GM23248 (cell line): ENCODE measurements at regions not wholly inside any gene's neighbourhood (a gene's known extent, or its start where the extent isn't known, plus 50 kb on each side); places are given as distances from the start of the nearest gene placed in this dataset.

Experiments
- DNase-seq: peaks from one replicate; pipeline ENCODE4 v3.0.0-alpha.2; 2015
- H2AFZ ChIP-seq: fragments of 200-600 bp; sonication (generic); 2 replicates; pipeline ENCODE4 v1.6.1; 2016; ENCODE audit warnings: antibody characterized with exemption
- H3F3A ChIP-seq: fragments of 200-600 bp; sonication (generic); 2 replicates; pipeline ENCODE4 v1.6.1; 2016; ENCODE audit warnings: mild to moderate bottlenecking, antibody characterized with exemption, mixed run types; ENCODE audit not compliant: insufficient read depth
- H3K27ac ChIP-seq: fragments of 200-600 bp; sonication (generic); 2 replicates; pipeline ENCODE4 v1.5.1; 2016; ENCODE audit warnings: mild to moderate bottlenecking
- H3K27me3 ChIP-seq: fragments of 200-600 bp; sonication (generic); replicated peaks from 2 replicates; pipeline ENCODE4 v1.6.1; 2016; ENCODE audit warnings: mild to moderate bottlenecking; ENCODE audit not compliant: insufficient read depth
- H3K36me3 ChIP-seq: fragments of 200-600 bp; sonication (generic); 2 replicates; pipeline ENCODE4 v1.6.1; 2016; ENCODE audit warnings: low read depth, mild to moderate bottlenecking
- H3K4me1 ChIP-seq: fragments of 200-600 bp; sonication (generic); 2 replicates; pipeline ENCODE4 v1.6.1; 2016; ENCODE audit warnings: mild to moderate bottlenecking; ENCODE audit not compliant: insufficient read depth
- H3K4me2 ChIP-seq: fragments of 200-600 bp; sonication (generic); one replicate; pipeline ENCODE4 v1.6.1; 2016; ENCODE audit warnings: mild to moderate bottlenecking; ENCODE audit not compliant: unreplicated experiment
- H3K4me3 ChIP-seq: fragments of 200-600 bp; sonication (generic); 2 replicates; pipeline ENCODE4 v1.5.1; 2016; ENCODE audit warnings: mild to moderate bottlenecking
- H3K79me2 ChIP-seq: fragments of 200-600 bp; sonication (generic); 2 replicates; pipeline ENCODE4 v1.6.1; 2016; ENCODE audit warnings: mild to moderate bottlenecking; ENCODE audit not compliant: insufficient read depth
- H3K9ac ChIP-seq: fragments of 200-600 bp; sonication (generic); 2 replicates; pipeline ENCODE4 v1.6.1; 2016; ENCODE audit warnings: mild to moderate bottlenecking
- H3K9me2 ChIP-seq: fragments of 200-600 bp; sonication (generic); 2 replicates; pipeline ENCODE4 v1.6.1; 2016; ENCODE audit warnings: mixed run types, mild to moderate bottlenecking, moderate library complexity; ENCODE audit not compliant: insufficient read depth
- H3K9me3 ChIP-seq: fragments of 200-600 bp; sonication (generic); one replicate; pipeline ENCODE4 v1.6.1; 2017; ENCODE audit warnings: low read depth
- H4K20me1 ChIP-seq: fragments of 200-600 bp; sonication (generic); 2 replicates; pipeline ENCODE4 v1.6.0; 2016; ENCODE audit not compliant: insufficient read depth
- EZH2 ChIP-seq: fragments of 200-600 bp; sonication (generic); IDR thresholded peaks from 2 replicates; pipeline ENCODE4 v1.6.1; 2018; ENCODE audit warnings: antibody characterized with exemption, mild to moderate bottlenecking; ENCODE audit not compliant: insufficient read depth, poor library complexity, severe bottlenecking
- EZH2phosphoT487 ChIP-seq: fragments of 200-600 bp; sonication (generic); IDR thresholded peaks from 2 replicates; pipeline ENCODE4 v1.6.1; 2018; ENCODE audit warnings: antibody characterized with exemption, moderate library complexity, mild to moderate bottlenecking, low read depth; ENCODE audit not compliant: insufficient read depth
- WGBS, 2 experiments: methylation state at CpG; one replicate each; pipeline ENCODE4 v1.1.6; 2015 to 2017; ENCODE audit warnings: low lambda C conversion rate in 2 of 2, low coverage in 1 of 2; ENCODE audit errors: missing lambda C conversion rate in 2 of 2; 5-methylcytosine and 5-hydroxymethylcytosine counted together
- in situ Hi-C: fragments of 300-500 bp; cut with MboI; formaldehyde crosslinking; loops from 2 replicates; pipeline ENCODE4 v1.15.0; 2020

DNA sequence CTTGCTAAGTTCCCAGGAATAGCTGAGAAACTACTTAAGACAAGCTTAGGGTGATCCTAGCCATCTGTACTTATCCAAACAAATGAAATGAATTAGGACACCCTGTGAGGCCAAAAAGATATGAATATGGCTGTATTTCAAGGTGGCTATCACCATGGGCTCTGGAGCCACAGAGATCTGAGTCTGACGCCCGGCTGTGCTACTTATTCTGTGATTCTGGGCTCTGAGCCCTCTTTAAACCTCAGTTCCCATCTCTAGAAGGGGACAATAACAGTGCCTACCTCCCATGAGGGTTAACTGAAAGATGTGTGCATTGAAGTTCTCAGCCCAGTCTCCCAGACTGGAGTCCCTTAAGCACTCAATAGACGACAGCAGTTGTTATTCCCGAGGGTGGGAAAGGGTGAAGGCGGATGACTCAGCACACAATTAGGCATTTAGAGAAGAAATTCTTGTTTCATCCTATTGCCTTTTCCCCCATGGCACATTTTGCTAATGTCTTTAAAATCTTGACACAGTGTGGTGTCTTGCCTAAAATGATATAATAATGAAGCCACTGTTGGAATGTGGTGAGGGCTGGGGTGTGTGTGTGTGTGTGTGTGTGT is 132.5 kb downstream of the ADAMTS15 start:
- 0 to 3% methylated on average over 5 of the region's 5 CpGs for WGBS, 2 experiments
- Histone ChIP-seq H3K9me2 (no peaks in the 10 kb centered on the region), H3K4me3 (0 out of 2 replicates have a peak overlapping the region, but pooled peaks have one; percentile 12), H2AFZ (peak overlapping the region; percentile 69; the same call in 1 of the 2 replicates), H3K4me2 (peak overlapping the region; percentile 23), H3K9me3 (no peaks in the 10 kb centered on the region), H3K27me3 (no peaks in the 10 kb centered on the region), H3K4me1 (peaks cover 38% of the 10 kb centered on the region), H3K36me3 (no peaks in the 10 kb centered on the region), H4K20me1 (no peaks in the 10 kb centered on the region), H3K79me2 (no peaks in the 10 kb centered on the region), H3K9ac (peak overlapping the region; percentile 67), H3F3A (peaks cover 30% of the 10 kb centered on the region), H3K27ac (peak overlapping the region; percentile 90)
- peak; percentile 83 for DNase-seq
- TF ChIP-seq EZH2 (no peak), EZH2phosphoT487 (no peak)
- in situ Hi-C loops, result no loop called here

DNA sequence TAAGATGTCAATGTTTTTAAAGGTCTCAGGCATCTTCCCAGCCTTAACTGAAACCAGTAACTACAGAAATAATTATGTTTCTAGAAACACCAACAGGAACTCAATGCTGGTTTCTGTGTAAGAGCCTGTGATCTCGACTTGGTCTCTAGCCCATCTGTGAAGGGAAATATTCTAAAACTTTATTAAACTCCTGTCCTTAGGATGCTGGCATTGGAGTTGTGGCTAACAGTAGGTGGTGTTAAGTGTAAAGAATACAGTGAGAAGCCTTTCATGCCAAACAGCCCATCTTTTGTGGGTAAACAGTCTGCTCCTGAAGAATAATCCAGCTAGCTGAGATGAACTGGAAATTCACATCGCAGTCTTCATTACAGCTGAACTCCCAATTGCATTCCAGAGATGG is 133.2 kb downstream of the ADAMTS15 start:
- H3F3A ChIP-seq, result peaks cover 30% of the 10 kb centered on the region
- H3K27me3 ChIP-seq, result no peaks in the 10 kb centered on the region
- H3K79me2 ChIP-seq, result no peaks in the 10 kb centered on the region
- TF ChIP-seq EZH2, result no peak
- H3K9me3 ChIP-seq, result no peaks in the 10 kb centered on the region
- peak overlapping the region; percentile 69 for H2AFZ ChIP-seq
- peak overlapping the region; percentile 90 for H3K27ac ChIP-seq
- peak overlapping the region; percentile 67 for H3K9ac ChIP-seq
- no peak overlapping the region for H3K4me3 ChIP-seq
- H3K4me1 ChIP-seq, result peaks cover 43% of the 10 kb centered on the region
- peak; percentile 52 for DNase-seq
- peak overlapping the region; percentile 23 for H3K4me2 ChIP-seq
- H3K36me3 ChIP-seq, result no peaks in the 10 kb centered on the region
- 9% methylated on average over 2 of the region's 2 CpGs for WGBS, 2 experiments
- no peaks in the 10 kb centered on the region for H4K20me1 ChIP-seq
- in situ Hi-C loops, result no loop called here
- no peaks in the 10 kb centered on the region for H3K9me2 ChIP-seq

DNA sequence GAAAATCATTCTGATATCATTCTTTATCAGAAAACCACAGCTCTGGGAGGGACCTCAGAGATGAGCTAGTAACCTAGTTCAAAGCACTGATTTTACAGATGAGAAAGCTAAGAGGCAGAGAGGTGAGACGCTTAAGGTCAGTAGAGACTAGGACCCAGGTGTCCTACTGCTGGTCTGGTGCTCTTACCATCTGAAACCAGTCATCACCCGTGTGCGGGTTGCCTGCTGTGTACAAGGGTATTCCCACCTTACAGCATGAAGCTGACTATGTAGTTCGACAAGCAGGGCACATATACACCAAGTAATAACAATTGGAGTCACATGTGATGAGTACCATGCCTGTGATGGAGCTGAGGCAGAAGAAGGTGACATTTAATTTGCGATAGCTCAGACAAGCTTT is 133.7 kb downstream of the ADAMTS15 start:
- peak overlapping the region; percentile 90 for H3K27ac ChIP-seq
- 97% methylated on average over 5 of the region's 5 CpGs for WGBS, 2 experiments

DNA sequence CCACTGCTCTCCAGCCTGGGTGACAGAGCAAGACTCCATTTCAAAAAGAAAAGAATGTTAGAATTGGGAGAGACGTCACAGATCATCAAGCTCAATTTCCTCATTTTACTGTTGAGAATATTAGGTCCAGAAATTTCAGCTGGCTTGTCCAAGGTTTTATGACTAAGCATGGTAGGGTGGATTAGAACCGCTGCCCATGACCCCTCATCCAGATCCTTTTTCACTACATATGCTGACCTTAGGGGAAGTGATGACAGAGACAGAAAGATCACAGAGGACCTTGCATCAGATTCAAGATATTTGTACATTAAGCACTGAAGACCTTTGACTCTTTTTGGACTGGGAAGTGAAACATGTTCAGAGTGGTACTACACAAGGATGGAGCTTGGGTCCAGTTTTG is 134.5 kb downstream of the ADAMTS15 start:
- H3K79me2 ChIP-seq, result no peaks in the 10 kb centered on the region
- no peaks in the 10 kb centered on the region for H4K20me1 ChIP-seq
- TF ChIP-seq EZH2phosphoT487 (no peak), EZH2 (no peak)
- H3K4me1 ChIP-seq, result peaks cover 43% of the 10 kb centered on the region
- H3K9me3 ChIP-seq, result no peaks in the 10 kb centered on the region
- 96 to 97% methylated on average over 2 of the region's 2 CpGs for WGBS, 2 experiments
- H3F3A ChIP-seq, result peaks cover 30% of the 10 kb centered on the region
- in situ Hi-C loops, result no loop called here
- DNase-seq, result no peak
- no peak overlapping the region for H3K9ac ChIP-seq
- H3K36me3 ChIP-seq, result no peaks in the 10 kb centered on the region
- no peak overlapping the region for H3K4me3 ChIP-seq
- H3K4me2 ChIP-seq, result no peak overlapping the region
- no peaks in the 10 kb centered on the region for H3K27me3 ChIP-seq
- H3K27ac ChIP-seq, result no peak overlapping the region
- H2AFZ ChIP-seq, result no peak overlapping the region
- no peaks in the 10 kb centered on the region for H3K9me2 ChIP-seq

More for the DNA sequence above, 133.7 kb downstream of the ADAMTS15 start:
- no peak overlapping the region for H3K4me3 ChIP-seq
- peak overlapping the region; percentile 23 for H3K4me2 ChIP-seq
- H3K9ac ChIP-seq, result peak overlapping the region; percentile 67
- H4K20me1 ChIP-seq, result no peaks in the 10 kb centered on the region
- TF ChIP-seq EZH2 (no peak), EZH2phosphoT487 (no peak)
- H3F3A ChIP-seq, result peaks cover 30% of the 10 kb centered on the region
- no peaks in the 10 kb centered on the region for H3K9me2 ChIP-seq
- H3K36me3 ChIP-seq, result no peaks in the 10 kb centered on the region
- no peaks in the 10 kb centered on the region for H3K79me2 ChIP-seq
- no peak for DNase-seq
- H2AFZ ChIP-seq, result no peak overlapping the region
- peaks cover 43% of the 10 kb centered on the region for H3K4me1 ChIP-seq
- no peaks in the 10 kb centered on the region for H3K9me3 ChIP-seq
- in situ Hi-C loops, result no loop called here
- no peaks in the 10 kb centered on the region for H3K27me3 ChIP-seq

DNA sequence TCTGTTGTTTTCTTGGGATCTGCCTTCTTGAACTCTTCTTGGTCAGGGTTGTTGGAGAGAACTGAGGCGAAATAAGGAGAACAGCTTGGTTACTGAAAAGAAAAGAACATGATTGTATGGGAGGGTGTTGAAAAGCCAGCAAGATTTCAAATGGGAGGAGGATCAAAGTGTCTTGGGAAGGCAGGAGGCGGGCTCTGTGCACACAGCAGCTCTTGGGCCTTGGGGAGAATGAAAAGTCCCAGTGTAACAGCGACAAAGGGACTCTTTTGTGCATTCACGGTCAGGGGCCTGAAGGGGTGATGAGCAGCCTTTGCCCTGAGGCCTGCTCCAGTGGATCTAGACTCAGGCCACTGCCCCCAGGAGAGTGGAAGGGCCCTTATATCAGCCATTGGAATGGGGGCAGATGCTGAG is 135.4 kb downstream of the ADAMTS15 start:
- TF ChIP-seq EZH2 (no peak), EZH2phosphoT487 (no peak)
- no peaks in the 10 kb centered on the region for H3K9me2 ChIP-seq
- H3K9me3 ChIP-seq, result no peaks in the 10 kb centered on the region
- 95 to 98% methylated on average over 4 of the region's 4 CpGs for WGBS, 2 experiments
- H3K79me2 ChIP-seq, result no peaks in the 10 kb centered on the region
- H3K4me2 ChIP-seq, result no peak overlapping the region
- H3K27ac ChIP-seq, result no peak overlapping the region
- H3K36me3 ChIP-seq, result no peaks in the 10 kb centered on the region
- no peak overlapping the region for H3K9ac ChIP-seq
- in situ Hi-C loops, result no loop called here
- peaks cover 43% of the 10 kb centered on the region for H3K4me1 ChIP-seq
- H3K27me3 ChIP-seq, result no peaks in the 10 kb centered on the region
- H3F3A ChIP-seq, result peaks cover 30% of the 10 kb centered on the region
- no peaks in the 10 kb centered on the region for H4K20me1 ChIP-seq
- no peak for DNase-seq
- no peak overlapping the region for H3K4me3 ChIP-seq
- no peak overlapping the region for H2AFZ ChIP-seq
